AG04450 (cell line): ENCODE measurements at regions not wholly inside any gene's neighbourhood (a gene's known extent, or its start where the extent isn't known, plus 50 kb on each side); places are given as distances from the start of the nearest gene placed in this dataset.
"Not testable (repeated sequence)": the region's sequence is repeated elsewhere in the genome, so short reads cannot be mapped to it uniquely, and the experiment has no call there.

Source experiments
- CTCF ChIA-PET: fragments of 300-600, 350-600 bp; formaldehyde crosslinking; extraction: SDS; loops from one replicate; lab custom pipeline; 2022; ENCODE audit warnings: antibody characterized with exemption, inconsistent platforms; lab: Charles Lee
- POLR2A ChIA-PET: fragments of 350-600 bp; formaldehyde crosslinking; extraction: SDS; loops from one replicate; lab custom pipeline; 2021; ENCODE audit warnings: antibody characterized with exemption, inconsistent platforms; lab: Yijun Ruan, JAX
- DNase-seq: peaks from one replicate; pipeline ENCODE4 v3.0.0-alpha.2; 2011; ENCODE audit warnings: low read depth, low spot score
- H3K27ac ChIP-seq: one replicate; pipeline ENCODE4 v1.5.1; 2012; ENCODE audit warnings: low read depth, low read length, control low read depth
- H3K27me3 ChIP-seq: one replicate; pipeline ENCODE4 v1.6.0; 2012; ENCODE audit warnings: low read length; ENCODE audit not compliant: control insufficient read depth, insufficient read depth
- H3K4me3 ChIP-seq: 2 replicates; pipeline ENCODE4 v1.5.1; 2011; ENCODE audit warnings: mild to moderate bottlenecking, low read depth, low read length, control low read depth
- H3K9me3 ChIP-seq: 2 replicates; pipeline ENCODE4 v1.5.1; 2012; ENCODE audit warnings: low read length; ENCODE audit not compliant: control insufficient read depth, insufficient read depth
- CTCF ChIP-seq: IDR thresholded peaks from 2 replicates; pipeline ENCODE4 v1.5.1; 2011; ENCODE audit warnings: low read depth, low read length, control low read depth, inconsistent platforms

GRCh38 chr2:16099326-16099725, 159.0 kb downstream of the MYCN start:
- H3K4me3 ChIP-seq = no peak overlapping the region
- peaks cover 48% of the 10 kb centered on the region for H3K9me3 ChIP-seq
- CTCF ChIA-PET = no interaction called here
- no peaks in the 10 kb centered on the region for H3K27me3 ChIP-seq
- no peak for DNase-seq
- POLR2A ChIA-PET = no interaction called here
- no peak overlapping the region for H3K27ac ChIP-seq
- TF ChIP-seq CTCF = no peak

- no peak for TF ChIP-seq CTCF
- POLR2A ChIA-PET = no interaction called here
- no peak for DNase-seq
- H3K27ac ChIP-seq = no peak overlapping the region
- CTCF ChIA-PET = no interaction called here
- no peaks in the 10 kb centered on the region for H3K27me3 ChIP-seq
- peaks cover 48% of the 10 kb centered on the region for H3K9me3 ChIP-seq
- H3K4me3 ChIP-seq = no peak overlapping the region
Observed at GRCh38 chr2:16096962-16097361, 156.6 kb downstream of the MYCN start.

GRCh38 chr2:16095483-16095882, 155.1 kb downstream of the MYCN start:
- POLR2A ChIA-PET, DNase-seq, H3K4me3 ChIP-seq, H3K27ac ChIP-seq, CTCF ChIA-PET, H3K27me3 ChIP-seq: not testable (repeated sequence)
- H3K9me3 ChIP-seq = peaks cover 43% of the 10 kb centered on the region

GRCh38 chr2:16094811-16095210, 154.5 kb downstream of the MYCN start:
- POLR2A ChIA-PET = no interaction called here
- TF ChIP-seq CTCF = no peak
- H3K9me3 ChIP-seq = peaks cover 40% of the 10 kb centered on the region
- no peak overlapping the region for H3K4me3 ChIP-seq
- no peak overlapping the region for H3K27ac ChIP-seq
- no peak for DNase-seq
- H3K27me3 ChIP-seq = no peaks in the 10 kb centered on the region
- CTCF ChIA-PET = no interaction called here

- CTCF ChIA-PET = no interaction called here
- H3K27me3 ChIP-seq = no peaks in the 10 kb centered on the region
- POLR2A ChIA-PET = no interaction called here
- H3K4me3 ChIP-seq = no peak overlapping the region
- DNase-seq = no peak
- no peak overlapping the region for H3K27ac ChIP-seq
- H3K9me3 ChIP-seq = peaks cover 40% of the 10 kb centered on the region
- no peak for TF ChIP-seq CTCF
Observed at GRCh38 chr2:16093639-16094529, 153.5 kb downstream of the MYCN start.
